ENCODE measurements at regions not wholly inside any gene's neighbourhood (a gene's known extent, or its start where the extent isn't known, plus 50 kb on each side); places are given as distances from the start of the nearest gene placed in this dataset.
"Not testable (repeated sequence)": the region's sequence is repeated elsewhere in the genome, so short reads cannot be mapped to it uniquely, and the experiment has no call there.

DNA sequence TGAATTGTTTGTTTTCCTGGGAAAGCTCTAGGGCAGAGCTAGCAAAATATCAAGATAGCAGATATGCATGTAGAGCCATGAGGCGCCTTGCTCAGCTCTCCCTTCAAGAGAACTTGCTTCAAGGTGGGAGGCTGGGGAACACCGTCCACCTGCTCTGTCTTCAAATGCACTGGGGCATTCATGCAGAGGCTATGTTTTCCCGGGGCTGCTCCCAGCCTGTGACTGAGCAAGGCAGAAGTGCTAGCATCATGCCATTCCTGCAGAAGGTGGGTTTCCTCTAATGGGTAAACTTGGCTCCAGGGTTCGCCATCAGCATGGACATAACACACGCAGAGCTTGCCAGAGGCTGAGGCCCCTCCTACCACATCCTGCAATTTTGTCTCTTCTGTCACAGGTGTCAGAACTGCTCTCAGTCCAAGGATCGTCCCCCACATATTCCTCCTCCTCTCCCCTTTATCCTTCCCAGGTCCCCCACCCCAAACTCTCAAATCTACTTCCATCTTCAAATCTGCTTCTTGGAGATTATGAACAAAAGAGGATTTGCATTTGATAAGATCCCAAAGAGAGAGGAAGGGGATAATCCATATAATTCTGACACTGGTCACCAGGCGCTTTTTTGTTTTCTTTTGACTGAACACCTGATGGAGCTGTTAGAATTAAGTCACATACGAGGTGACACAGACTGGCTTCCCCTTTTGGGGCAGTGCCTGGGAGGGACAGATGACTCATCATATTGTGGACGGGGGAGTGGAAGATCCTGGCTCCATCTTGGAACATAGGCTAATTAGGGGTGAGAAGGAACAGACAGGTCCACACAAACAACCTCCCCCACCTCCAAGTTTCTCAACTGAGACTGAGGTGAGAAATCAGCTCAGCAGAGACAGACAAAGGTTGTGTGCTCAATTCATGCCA, 85.0 kb upstream of the TAF11L2 start:
- H3K79me2 ChIP-seq (ENCODE audit: insufficient read depth, low read length), result no peaks in the 10 kb centered on the region
- no peaks in the 10 kb centered on the region for H4K20me1 ChIP-seq (ENCODE audit: low read depth, low read length)
- no peaks in the 10 kb centered on the region for H3F3A ChIP-seq (ENCODE audit: insufficient read depth)
- H3K27ac ChIP-seq (ENCODE audit: low read depth, low read length), result no peak overlapping the region
- H3K36me3 ChIP-seq (ENCODE audit: low read length), result no peaks in the 10 kb centered on the region
- H3K4me2 ChIP-seq (ENCODE audit: low read depth, low read length, poor library complexity, severe bottlenecking), result peak overlapping the region; percentile 35
- H3K4me3 ChIP-seq (ENCODE audit: insufficient read depth, low read length, poor library complexity, severe bottlenecking), result no peak overlapping the region
- no peaks in the 10 kb centered on the region for H3K9me3 ChIP-seq (ENCODE audit: insufficient read depth, low read length)
- H3K27me3 ChIP-seq (ENCODE audit: low read length), result no peaks in the 10 kb centered on the region
- H3K9ac ChIP-seq (ENCODE audit: low read length), result no peak overlapping the region
- H2AFZ ChIP-seq (ENCODE audit: low read depth, low read length, severe bottlenecking), result peak overlapping the region; percentile 6
- H3K9me2 ChIP-seq (replicated peaks; ENCODE audit: insufficient read depth, low read length), result no peaks in the 10 kb centered on the region
- no peak for TF ChIP-seq EZH2phosphoT487 (conservative IDR thresholded peaks at IDR 0.05; ENCODE audit: low read length)
- TF ChIP-seq, protein P1, sequence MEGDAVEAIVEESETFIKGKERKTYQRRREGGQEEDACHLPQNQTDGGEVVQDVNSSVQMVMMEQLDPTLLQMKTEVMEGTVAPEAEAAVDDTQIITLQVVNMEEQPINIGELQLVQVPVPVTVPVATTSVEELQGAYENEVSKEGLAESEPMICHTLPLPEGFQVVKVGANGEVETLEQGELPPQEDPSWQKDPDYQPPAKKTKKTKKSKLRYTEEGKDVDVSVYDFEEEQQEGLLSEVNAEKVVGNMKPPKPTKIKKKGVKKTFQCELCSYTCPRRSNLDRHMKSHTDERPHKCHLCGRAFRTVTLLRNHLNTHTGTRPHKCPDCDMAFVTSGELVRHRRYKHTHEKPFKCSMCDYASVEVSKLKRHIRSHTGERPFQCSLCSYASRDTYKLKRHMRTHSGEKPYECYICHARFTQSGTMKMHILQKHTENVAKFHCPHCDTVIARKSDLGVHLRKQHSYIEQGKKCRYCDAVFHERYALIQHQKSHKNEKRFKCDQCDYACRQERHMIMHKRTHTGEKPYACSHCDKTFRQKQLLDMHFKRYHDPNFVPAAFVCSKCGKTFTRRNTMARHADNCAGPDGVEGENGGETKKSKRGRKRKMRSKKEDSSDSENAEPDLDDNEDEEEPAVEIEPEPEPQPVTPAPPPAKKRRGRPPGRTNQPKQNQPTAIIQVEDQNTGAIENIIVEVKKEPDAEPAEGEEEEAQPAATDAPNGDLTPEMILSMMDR (IDR thresholded peaks at IDR 0.05; ENCODE audit: insufficient read depth, low read length, poor library complexity, severe bottlenecking), result no peak

DNA sequence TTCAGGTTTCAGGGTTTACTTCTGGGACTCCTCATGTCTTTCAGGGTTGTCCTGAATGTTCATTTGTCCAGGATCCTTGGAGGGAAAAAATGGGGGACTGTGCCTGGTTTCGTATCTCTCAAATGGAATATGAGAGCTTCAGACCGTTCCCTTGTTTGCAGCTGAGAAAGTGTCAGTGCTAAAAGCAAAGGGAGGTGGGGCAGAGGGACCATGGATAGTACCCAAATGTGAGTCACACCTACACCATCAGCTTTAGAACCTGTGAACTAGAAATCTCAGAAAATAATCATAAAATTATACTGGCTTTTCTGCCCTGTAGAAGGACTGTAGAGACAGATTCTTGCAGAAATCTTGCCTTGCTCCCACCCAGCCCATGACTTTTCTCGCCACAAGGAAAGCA, 84.3 kb upstream of the TAF11L2 start:
- no peak overlapping the region for H3K4me3 ChIP-seq (ENCODE audit: insufficient read depth, low read length, poor library complexity, severe bottlenecking)
- H3F3A ChIP-seq (ENCODE audit: insufficient read depth), result no peaks in the 10 kb centered on the region
- no peaks in the 10 kb centered on the region for H3K36me3 ChIP-seq (ENCODE audit: low read length)
- H3K27ac ChIP-seq (ENCODE audit: low read depth, low read length), result no peak overlapping the region
- TF ChIP-seq, protein P1 (IDR thresholded peaks at IDR 0.05; ENCODE audit: insufficient read depth, low read length, poor library complexity, severe bottlenecking), result no peak
- TF ChIP-seq EZH2phosphoT487 (conservative IDR thresholded peaks at IDR 0.05; ENCODE audit: low read length), result no peak
- H3K9me2 ChIP-seq (replicated peaks; ENCODE audit: insufficient read depth, low read length), result no peaks in the 10 kb centered on the region
- H3K4me2 ChIP-seq (ENCODE audit: low read depth, low read length, poor library complexity, severe bottlenecking), result peak overlapping the region; percentile 35
- H3K9me3 ChIP-seq (ENCODE audit: insufficient read depth, low read length), result no peaks in the 10 kb centered on the region
- no peaks in the 10 kb centered on the region for H3K27me3 ChIP-seq (ENCODE audit: low read length)
- peak overlapping the region; percentile 6 for H2AFZ ChIP-seq (ENCODE audit: low read depth, low read length, severe bottlenecking)
- H3K9ac ChIP-seq (ENCODE audit: low read length), result no peak overlapping the region
- H4K20me1 ChIP-seq (ENCODE audit: low read depth, low read length), result no peaks in the 10 kb centered on the region
- no peaks in the 10 kb centered on the region for H3K79me2 ChIP-seq (ENCODE audit: insufficient read depth, low read length)

- Histone ChIP-seq H3K4me3 (ENCODE audit: insufficient read depth, low read length, poor library complexity, severe bottlenecking) (no peak overlapping the region), H3K79me2 (ENCODE audit: insufficient read depth, low read length) (no peaks in the 10 kb centered on the region), H3K36me3 (ENCODE audit: low read length) (no peaks in the 10 kb centered on the region), H3K4me2 (ENCODE audit: low read depth, low read length, poor library complexity, severe bottlenecking) (no peak overlapping the region), H3F3A (ENCODE audit: insufficient read depth) (no peaks in the 10 kb centered on the region), H3K9ac (ENCODE audit: low read length) (no peak overlapping the region), H3K9me3 (ENCODE audit: insufficient read depth, low read length) (no peaks in the 10 kb centered on the region), H2AFZ (ENCODE audit: low read depth, low read length, severe bottlenecking) (no peak overlapping the region), H4K20me1 (ENCODE audit: low read depth, low read length) (no peaks in the 10 kb centered on the region), H3K27me3 (ENCODE audit: low read length) (no peaks in the 10 kb centered on the region), H3K9me2 (replicated peaks; ENCODE audit: insufficient read depth, low read length) (no peaks in the 10 kb centered on the region), H3K27ac (ENCODE audit: low read depth, low read length) (no peak overlapping the region)
- TF ChIP-seq EZH2phosphoT487 (conservative IDR thresholded peaks at IDR 0.05; ENCODE audit: low read length), result no peak
- TF ChIP-seq, protein P1 (IDR thresholded peaks at IDR 0.05; ENCODE audit: insufficient read depth, low read length, poor library complexity, severe bottlenecking), result no peak
These were observed 82.7 kb upstream of the TAF11L2 start for GRCh38 chr5:17415321-17415758.

DNA sequence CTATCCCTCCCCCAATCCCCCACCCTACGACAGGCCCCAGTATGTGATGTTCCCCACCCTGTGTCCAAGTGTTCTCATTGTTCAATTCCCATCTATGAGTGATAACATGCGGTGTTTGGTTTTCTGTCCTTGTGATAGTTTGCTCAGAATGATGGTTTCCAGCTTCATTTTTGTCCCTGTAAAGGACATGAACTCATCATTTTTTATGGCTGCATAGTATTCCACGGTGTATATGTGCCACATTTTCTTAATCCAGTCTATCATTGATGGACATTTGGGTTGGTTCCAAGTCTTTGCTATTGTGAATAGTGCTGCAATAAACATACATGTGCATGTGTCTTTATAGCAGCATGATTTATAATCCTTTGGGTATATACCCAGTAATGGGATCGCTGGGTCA, 81.7 kb upstream of the TAF11L2 start:
- H3K9me3 ChIP-seq (ENCODE audit: insufficient read depth, low read length); H3K4me3 ChIP-seq (ENCODE audit: insufficient read depth, low read length, poor library complexity, severe bottlenecking); H3K9ac ChIP-seq (ENCODE audit: low read length); H4K20me1 ChIP-seq (ENCODE audit: low read depth, low read length); H3K27ac ChIP-seq (ENCODE audit: low read depth, low read length); H2AFZ ChIP-seq (ENCODE audit: low read depth, low read length, severe bottlenecking); H3K79me2 ChIP-seq (ENCODE audit: insufficient read depth, low read length); H3F3A ChIP-seq (ENCODE audit: insufficient read depth); H3K9me2 ChIP-seq (replicated peaks; ENCODE audit: insufficient read depth, low read length); H3K27me3 ChIP-seq (ENCODE audit: low read length); H3K4me2 ChIP-seq (ENCODE audit: low read depth, low read length, poor library complexity, severe bottlenecking); H3K36me3 ChIP-seq (ENCODE audit: low read length): not testable (repeated sequence)

Data from SU-DHL-6 (cell line).